GM18858 (cell line): ENCODE measurements at regions not wholly inside any gene's neighbourhood (a gene's known extent, or its start where the extent isn't known, plus 50 kb on each side); places are given as distances from the start of the nearest gene placed in this dataset.
"Not testable (repeated sequence)": the region's sequence is repeated elsewhere in the genome, so short reads cannot be mapped to it uniquely, and the experiment has no call there.

Source experiments
- ATAC-seq: cut with Tn5 transposase; IDR thresholded peaks from one replicate; pipeline ENCODE4 v1.9.1; 2021; ENCODE audit not compliant: unreplicated experiment

DNA sequence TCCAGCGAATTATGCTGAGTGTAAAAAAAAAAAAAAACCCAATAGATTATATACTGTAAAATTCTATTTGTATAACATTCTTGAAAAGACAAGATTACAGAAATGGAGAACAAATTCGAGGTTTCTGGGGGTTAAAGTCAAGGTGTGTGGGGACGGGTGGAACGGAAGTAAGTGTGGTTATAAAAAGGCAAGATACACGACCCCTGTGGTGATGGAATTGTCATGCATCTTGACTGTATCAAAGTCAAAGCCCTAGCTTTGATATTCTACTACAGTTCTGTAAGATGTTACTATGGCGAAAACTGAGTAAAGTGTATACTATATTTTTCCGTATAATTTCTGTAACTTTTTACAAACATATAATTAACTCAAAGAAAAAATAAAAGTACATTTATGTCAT is 718.2 kb upstream of the PCDH15 start:
- no peak for ATAC-seq

DNA sequence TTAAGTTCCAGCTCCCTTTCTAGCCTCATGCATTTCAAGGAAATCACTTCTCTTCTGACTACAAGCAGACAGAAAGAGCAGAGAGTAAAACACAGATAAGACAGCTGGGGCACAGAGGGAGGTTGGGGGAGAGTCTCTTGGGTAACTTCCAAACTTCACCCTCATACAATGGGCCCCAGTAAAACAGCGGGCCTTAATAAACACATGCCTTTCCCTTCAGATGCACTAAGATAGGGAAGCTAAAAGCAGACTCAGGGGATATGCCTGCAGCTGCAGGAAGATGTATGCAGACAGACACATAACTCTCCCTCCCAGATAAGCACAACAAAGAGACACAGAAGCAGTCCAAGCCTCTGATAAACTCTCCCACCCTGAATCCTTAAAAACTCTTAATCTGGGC is 717.4 kb upstream of the PCDH15 start:
- ATAC-seq = not testable (repeated sequence)

DNA sequence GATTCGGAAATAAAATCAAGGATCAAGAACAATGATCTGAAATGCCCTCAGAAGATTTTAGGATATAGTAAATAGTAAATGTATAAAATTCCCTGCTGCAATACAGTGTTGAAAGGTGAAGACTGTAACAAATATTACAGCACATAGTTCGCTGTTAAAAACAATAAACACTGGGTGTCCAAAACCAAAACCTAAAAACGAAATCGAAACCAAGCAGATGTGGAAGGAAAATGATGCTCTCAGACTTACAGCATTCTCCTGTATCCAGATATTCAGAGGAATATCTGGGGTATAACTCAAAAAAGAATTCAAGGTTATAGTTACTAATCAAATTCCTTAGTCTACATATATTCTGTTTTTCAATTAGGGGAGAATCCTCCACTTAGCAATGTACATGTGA is 708.1 kb upstream of the PCDH15 start:
- ATAC-seq = no peak

DNA sequence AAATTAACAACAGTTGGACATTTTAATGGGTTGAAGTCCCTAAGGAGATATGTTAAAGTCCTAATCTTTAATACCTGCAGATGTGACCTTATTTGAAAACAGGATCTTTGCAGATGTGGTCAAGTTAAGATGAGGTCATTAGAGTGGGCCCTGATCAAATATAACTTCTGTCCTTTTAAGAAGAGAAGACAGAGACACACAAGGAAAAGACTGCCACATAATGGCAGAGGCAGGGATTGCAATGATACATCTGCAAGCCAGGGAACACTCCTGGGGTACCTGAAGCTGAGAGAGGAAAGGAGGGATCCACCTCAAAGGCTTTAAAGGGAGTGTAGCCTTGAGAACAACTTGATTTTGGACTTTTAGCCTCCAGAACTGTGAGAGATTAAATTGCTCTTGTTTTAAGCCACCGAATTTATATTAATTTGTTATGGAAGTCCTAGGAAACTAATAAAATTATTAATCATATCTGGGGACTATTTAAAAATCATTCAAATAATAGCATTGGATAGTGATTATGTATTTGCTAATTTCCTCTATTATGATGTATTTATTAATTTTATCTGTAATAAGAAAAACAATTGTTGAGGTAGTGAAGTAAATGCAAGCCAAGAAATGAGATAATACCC is 700.0 kb upstream of the PCDH15 start:
- peak; percentile 93 for ATAC-seq

DNA sequence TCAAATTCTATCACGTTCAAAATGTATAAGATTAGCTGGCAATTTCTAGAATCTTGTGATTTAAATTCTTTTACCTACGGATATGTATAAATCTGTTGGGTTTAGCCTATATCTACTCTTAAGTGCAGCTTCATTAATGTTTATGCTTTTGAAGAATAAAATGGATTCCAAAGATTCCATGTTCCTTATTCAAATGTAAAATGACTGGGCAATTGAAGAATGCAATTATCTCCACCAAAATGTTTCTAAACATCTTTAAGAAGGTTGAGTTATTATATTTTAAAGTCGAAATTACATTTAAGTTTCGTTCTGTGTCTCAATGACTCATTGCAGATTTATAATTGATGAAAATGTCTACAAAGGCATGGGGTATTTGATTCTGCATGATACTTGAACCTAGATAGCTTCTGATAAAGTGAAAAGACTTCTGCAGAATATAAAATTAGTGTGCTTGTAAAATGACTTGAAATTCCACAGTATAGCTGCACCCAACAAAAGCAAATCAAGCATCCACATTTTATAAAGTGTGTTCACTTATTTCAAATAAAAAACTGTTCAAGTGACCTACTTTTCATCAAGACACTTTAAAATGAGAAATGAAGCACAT is 697.0 kb upstream of the PCDH15 start:
- ATAC-seq = no peak

DNA sequence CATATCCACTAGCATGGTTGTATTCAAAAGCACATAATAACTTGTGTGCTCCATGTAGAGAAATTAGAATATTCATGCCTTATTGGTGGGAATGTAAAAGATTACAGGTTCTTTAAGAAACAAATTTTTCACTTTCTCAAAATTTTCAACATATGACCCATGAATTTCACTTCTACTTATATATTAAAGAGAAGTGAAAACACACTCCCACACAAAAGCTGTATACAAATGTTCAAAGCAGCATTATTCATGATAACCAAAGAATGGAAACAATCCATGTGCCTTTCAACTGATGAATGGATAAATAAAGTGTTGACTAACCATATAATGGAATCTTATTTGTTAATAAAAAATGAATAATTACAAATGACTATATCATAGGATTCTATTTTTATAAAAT is 694.5 kb upstream of the PCDH15 start:
- peak; percentile 61 for ATAC-seq

DNA sequence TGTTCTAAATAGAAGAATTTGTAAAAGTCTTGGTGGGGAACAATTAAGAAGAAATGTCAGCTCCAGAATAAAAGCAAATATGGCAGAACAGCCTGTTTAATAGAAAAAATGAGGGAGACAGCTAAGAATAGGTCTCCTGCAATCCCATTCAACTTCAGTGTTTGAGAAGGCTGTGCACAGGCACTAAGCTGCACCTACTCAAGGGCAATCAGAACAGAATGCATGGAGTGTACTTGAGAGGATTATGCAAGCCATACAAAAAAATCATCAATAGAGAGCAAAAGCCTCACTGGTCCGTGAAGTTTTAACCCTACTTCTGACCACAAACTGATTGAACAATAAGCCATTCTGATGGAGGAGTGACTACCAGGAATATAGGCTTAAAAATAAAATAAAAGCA is 690.7 kb upstream of the PCDH15 start:
- no peak for ATAC-seq

DNA sequence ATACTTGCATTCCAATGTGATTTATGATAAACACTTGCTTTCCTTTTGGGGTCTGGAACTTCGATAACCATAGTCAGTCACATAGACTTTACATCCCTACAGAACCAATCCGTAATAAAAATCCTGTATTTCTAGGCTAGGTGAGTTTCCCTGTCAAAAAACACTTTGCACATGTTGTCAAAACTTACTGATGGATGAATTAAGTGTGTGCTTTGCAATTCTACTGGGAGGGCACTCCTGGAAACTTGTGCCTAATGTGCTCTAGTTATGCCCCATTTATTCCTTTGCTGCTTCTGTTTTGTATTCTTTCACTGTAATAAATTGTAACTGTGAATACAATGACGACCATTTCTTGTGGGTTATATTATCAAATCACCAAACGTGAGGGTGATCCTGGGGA is 684.8 kb upstream of the PCDH15 start:
- no peak for ATAC-seq

DNA sequence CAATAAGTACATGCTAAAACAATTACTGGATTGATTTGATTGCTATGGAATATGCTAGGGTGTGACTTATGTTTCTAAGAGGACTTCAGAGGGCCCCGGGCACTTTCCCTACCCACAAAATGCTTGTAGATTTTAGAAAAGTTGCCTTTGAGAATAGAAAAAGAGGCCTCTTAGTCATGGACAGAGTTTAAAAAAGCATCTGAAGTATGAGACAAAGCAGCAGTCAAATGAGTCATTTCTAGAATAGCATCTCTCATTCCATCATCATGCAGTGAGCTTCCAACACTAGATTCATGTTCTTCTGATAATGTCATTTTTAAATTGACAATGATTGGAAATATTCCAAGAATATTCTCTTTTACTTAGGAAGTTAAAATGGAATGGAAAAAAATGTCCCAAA is 675.1 kb upstream of the PCDH15 start:
- ATAC-seq = no peak

DNA sequence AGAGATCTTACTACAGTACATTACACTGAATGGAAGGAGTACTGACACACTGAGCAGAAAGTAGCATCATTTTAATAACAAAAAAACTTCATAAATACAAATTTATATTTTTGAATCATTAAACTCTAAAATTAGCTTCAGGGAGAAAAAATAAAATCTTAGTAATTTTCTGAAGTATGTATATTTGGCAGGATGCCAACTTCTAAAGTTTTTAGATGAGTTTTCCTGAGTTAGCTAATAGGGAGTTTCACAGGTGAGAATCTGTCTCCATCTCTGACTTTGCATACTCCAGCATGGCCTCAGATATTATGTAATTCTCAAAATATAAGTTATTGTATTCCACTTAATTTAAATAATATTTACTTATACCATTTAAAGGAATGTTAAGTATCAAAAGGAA is 673.2 kb upstream of the PCDH15 start:
- ATAC-seq = no peak

DNA sequence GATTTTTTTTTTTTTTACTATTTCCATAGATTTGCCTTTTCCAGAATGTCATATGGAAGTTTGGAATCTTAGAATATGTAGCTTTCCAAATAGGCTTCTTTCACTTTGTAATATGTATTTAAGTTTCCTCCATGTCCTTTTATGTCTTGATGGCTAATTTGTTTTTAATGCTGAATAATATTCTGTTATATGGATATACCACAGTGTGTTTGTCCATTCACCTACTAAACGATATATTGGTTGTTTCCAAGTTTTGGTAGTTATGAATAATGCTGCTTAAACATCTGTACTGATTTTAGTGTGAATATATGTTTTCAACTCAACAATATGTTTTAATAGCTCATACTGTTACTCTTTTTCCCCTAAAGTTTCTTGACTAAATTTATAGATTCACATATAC is 669.8 kb upstream of the PCDH15 start:
- no peak for ATAC-seq

DNA sequence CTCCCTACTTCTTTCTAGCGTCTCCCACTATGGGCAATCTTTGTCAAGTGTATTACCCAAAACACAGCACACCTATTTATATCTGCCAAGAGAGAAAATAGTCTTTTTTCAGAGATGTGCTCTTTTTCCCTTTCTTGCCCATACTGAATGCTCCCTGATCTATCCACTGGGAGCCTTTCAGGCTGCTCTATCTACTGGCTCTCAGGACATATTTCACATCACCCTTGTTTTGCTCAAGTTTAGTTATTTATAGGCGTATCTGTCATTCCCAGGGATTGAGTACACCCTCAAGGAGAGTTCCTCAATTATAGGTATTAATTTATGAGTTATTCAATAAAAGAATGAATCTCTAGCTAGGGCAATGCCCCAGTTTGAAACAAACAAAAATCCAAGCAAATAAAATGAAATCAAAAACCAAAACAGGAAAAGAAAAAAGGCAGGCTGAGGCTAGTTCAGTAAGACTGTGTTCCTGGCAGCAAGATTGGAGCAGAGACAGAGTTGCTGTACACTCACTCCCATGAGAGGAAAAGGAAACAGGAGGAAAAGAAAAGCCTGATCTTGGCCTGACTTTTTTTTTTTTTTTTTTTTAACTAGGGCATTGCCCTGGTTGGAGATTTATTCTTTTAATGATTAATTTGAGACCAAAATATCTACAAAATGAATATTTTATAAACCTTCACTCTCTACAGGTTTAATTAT is 665.9 kb upstream of the PCDH15 start:
- no peak for ATAC-seq

DNA sequence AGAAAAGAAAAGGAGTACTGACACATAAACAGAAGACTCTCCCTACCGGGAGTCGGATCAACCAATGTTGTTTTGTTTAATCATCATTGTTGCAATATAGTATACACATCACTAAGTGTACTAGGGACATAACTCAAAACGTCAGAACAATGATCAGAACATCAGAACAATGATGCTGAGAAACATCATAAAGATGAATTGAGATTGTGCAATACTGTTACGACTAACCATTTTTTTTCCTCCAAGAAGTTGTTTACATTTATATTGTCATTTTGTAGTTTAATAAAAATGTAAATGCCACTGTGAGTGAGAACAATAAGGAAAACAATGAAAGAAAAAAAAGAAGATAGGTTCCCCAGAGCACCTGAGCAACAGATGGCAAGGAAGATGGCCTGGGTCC is 663.1 kb upstream of the PCDH15 start:
- no peak for ATAC-seq

DNA sequence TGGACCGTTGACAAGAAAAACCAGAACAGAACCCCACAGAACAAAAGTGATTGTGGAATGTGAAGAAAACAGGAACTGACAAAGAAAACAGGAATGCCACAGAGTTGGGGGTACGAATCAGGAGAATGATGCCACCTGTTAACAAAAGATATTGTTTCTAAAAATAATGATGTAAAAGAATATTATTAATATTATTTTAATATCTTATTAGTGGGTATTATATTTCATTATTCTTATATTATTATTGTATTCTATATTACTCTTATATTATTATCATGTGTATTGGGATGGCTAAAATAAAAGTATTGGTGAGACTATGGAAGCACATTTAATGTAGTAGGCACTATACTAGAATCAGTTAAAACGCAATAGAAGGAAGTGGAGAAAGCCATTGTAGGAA is 659.0 kb upstream of the PCDH15 start:
- ATAC-seq = no peak

DNA sequence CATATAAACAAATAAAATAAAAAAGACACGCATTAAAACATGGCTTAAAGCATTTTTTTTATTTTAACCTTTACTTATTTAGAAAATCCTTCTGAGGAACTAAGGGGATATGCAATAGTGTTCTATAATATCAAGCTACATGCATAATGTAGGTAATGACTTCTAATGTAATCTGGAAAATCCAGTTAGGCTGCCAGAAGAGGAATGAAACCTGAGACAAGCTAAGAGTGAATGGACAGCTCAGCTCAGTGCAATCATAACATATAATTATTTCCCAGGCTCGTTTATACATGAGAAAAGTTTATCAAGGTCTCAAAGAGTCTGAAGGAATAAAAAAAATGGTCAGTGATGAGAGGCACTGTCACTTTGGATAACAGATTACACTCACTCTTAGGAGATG is 649.0 kb upstream of the PCDH15 start:
- ATAC-seq = no peak

DNA sequence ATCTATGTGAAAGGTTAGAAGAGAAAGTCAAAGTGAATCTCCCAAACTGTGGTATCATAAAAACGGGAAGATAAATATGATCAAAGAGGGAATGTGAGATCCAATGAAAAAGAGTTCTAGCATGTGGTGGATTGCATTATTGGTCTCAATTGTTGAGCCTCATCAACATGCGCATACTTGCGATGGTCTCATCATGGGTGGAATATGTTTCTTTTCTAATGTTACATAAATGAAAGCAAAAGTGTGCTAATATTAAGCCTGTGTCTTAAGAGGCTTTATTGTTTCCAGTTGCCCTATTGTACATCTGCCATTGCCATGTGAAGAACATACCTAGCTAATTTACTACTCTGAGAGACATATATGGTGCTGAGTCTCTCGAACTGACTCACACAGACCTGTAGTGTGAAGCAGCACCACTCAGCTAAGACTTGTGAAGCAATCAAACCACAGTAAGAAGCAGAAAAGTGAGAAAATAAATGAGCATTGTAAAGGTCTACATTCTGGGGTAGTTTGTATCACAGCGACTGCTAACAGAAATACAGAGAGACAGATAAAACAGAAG is 645.5 kb upstream of the PCDH15 start:
- ATAC-seq = no peak

DNA sequence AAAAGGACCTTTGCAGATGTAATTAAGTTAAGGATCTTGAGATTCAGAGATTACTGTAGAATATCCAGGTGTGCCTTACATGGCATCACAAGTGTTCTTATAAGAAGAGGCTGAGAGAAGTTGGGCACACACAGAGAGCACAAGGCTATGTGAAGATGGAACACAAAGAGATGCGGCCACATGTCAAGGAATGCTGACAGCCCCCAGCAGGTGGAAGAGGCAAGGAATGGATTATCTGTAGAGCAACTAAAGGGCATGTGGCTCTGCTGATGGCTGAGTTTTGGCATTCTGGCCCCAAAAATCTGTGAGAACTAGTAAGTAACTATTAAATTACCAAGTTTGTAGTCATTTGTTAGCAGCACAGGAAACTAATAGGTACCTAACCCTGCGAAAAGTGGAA is 640.7 kb upstream of the PCDH15 start:
- no peak for ATAC-seq

DNA sequence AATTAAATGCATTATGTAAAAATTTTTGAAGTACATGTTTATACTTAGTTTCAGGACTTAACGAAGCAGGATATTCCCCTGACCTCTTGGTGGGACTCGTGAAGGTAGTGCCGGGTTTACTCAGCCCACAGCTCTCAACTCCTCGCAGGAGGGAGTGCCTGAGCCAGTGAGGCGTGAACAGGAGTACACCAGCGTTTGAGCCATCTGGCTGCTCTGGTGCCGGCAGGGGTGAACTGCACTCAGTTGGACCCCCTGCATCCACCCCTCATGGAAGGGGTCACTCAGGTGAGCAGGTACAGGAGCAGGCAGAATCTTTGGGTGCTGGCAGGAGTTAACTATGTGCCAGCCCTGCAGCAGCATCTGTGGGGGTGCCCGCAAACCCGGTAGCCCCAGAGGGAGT is 625.1 kb upstream of the PCDH15 start:
- no peak for ATAC-seq

DNA sequence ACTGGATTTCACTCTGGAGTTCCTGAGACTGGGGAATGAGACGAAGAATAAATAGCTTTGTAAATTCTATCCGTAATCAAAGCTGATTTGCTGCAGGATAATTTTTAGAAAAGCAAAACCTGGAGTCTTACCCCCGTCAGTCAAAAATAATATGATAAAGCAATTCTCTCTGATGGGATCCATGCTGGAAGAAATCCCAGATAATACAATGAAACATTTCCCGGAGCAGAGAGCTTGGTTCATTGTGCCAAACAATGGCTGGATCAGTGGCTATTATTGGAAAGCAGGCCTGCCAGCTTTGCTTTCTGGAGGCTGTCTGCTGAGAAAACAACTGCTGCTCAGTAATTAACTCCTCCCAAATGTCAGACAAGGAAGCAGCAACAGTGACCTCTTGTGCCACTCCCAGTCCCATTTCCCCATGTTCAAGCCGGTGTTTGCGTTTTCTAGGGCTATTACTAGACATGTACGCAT is 609.4 kb upstream of the PCDH15 start:
- no peak for ATAC-seq

DNA sequence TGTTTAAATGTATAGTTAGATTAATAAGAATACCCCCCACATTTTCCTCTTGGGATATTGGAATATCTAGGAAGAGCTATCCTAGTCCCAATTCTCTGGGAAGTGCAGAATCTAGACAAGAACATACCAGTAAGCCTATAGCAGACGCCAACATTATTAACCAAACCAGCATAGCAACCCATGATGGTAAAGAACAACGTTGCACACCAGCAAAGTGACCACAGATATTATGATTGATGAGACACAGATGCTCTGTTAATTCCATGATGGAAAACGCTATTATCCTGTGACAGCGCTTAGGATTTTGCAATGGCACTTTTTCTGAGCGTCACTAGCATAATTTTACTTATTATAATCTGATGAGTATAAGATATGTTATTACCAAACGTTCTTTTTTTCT is 603.1 kb upstream of the PCDH15 start:
- ATAC-seq = no peak

DNA sequence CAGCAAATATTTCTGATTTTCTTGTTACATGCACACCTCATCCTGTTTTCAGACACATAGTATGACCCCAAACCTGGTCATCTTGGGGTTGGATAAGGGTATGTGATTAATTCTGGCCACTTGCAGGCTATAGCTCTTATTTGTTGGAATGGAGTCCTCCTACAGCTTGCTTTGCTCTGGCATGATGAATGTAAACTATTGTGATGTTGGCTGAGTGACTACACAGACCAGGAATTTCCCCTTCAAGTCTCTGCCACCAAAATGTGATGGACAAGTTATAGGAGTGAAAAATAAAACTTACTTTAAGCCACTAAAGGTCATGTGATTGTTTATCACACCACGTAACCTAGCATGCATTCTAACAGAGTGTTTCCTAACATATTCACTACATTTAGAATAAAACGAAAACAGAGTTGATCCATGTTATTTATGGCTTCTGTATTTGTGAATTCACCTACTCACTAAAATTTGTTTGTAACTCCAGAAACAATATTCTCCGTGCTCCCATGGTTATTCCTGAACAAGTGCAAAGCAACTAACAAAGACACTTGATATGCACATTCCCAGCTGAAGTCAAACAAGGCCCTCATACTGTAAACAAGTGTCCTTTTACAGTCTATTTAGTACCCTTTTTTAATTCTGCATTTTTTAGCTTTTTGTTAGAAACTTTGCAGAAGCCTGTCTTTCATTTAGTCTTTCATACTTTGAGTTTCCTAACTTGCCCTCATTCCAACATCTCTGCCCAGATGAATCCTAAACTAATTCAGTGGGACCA is 599.2 kb upstream of the PCDH15 start:
- ATAC-seq = no peak

DNA sequence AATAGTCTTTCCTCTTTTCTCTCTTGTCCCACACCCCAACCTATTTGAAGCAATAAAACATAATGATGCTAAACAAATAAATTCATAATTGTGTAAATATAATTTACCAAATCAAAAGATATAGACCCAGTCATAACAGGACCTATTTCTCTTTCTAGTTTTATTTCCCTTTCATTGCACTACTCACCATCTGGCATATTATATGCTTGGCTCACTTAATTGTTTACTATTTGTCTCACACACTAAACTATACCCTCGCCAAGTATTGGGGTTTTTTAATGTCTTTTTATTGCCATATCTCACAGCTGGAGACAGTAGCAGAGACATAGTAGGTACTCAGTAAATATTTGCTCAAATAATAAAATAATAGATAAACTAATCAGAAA is 597.5 kb upstream of the PCDH15 start:
- no peak for ATAC-seq
